ENCODE measurements at regions not wholly inside any gene's neighbourhood (a gene's known extent, or its start where the extent isn't known, plus 50 kb on each side); places are given as distances from the start of the nearest gene placed in this dataset.

DNA sequence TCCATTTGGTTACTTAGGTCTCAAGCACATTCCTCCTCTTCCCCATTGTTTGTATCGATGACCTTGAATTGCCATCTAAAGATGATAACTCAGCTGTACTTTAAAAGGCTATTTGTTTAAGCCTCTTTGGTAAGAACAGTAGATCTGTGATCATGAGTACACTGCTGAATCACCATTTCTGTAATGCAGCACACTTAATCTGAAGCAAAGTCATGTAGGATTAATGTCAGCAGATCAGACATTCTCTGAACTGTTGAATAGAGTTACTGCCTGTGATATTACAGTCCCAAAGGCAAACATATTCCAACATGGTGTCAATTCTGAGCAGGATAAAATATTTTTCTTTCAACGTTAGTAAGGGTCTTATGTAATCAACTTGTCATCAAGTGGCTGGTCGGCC lies 631.6 kb downstream of the TECRL start:
- H3K9me3 ChIP-seq (replicated peaks; ENCODE audit: insufficient read depth, low read length), result no peaks in the 10 kb centered on the region
- H3K4me1 ChIP-seq (ENCODE audit: low read length), result no peaks in the 10 kb centered on the region
- H3K9ac ChIP-seq (ENCODE audit: low read length), result no peak overlapping the region
- no peak overlapping the region for H3K4me3 ChIP-seq (ENCODE audit: low read length)
- no peaks in the 10 kb centered on the region for H4K20me1 ChIP-seq (ENCODE audit: insufficient read depth, low read length)
- no peak overlapping the region for H2AFZ ChIP-seq (ENCODE audit: low read length)
- no peak overlapping the region for H3K27ac ChIP-seq (ENCODE audit: low read length)
- no peaks in the 10 kb centered on the region for H3K36me3 ChIP-seq (replicated peaks; ENCODE audit: insufficient read depth, low read length)
- no peak for DNase-seq
- no peaks in the 10 kb centered on the region for H3K79me2 ChIP-seq (ENCODE audit: low read length)
- no peak overlapping the region for H3K4me2 ChIP-seq (ENCODE audit: low read depth, low read length)
- H3K27me3 ChIP-seq (replicated peaks; ENCODE audit: insufficient read depth, low read length), result no peaks in the 10 kb centered on the region
- H3F3A ChIP-seq (ENCODE audit: insufficient read depth, low read length), result no peaks in the 10 kb centered on the region
- TF ChIP-seq, protein P1, sequence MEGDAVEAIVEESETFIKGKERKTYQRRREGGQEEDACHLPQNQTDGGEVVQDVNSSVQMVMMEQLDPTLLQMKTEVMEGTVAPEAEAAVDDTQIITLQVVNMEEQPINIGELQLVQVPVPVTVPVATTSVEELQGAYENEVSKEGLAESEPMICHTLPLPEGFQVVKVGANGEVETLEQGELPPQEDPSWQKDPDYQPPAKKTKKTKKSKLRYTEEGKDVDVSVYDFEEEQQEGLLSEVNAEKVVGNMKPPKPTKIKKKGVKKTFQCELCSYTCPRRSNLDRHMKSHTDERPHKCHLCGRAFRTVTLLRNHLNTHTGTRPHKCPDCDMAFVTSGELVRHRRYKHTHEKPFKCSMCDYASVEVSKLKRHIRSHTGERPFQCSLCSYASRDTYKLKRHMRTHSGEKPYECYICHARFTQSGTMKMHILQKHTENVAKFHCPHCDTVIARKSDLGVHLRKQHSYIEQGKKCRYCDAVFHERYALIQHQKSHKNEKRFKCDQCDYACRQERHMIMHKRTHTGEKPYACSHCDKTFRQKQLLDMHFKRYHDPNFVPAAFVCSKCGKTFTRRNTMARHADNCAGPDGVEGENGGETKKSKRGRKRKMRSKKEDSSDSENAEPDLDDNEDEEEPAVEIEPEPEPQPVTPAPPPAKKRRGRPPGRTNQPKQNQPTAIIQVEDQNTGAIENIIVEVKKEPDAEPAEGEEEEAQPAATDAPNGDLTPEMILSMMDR (IDR thresholded peaks at IDR 0.05; ENCODE audit: low read length), result no peak
- TF ChIP-seq EZH2 (optimal IDR thresholded peaks at IDR 0.05; ENCODE audit: low read depth, low read length) (no peak), EZH2phosphoT487 (IDR thresholded peaks at IDR 0.05; ENCODE audit: low read length) (no peak)
- H3K9me2 ChIP-seq (replicated peaks; ENCODE audit: insufficient read depth, low read length), result no peaks in the 10 kb centered on the region; the same call in 1 of the 2 replicates

DNA sequence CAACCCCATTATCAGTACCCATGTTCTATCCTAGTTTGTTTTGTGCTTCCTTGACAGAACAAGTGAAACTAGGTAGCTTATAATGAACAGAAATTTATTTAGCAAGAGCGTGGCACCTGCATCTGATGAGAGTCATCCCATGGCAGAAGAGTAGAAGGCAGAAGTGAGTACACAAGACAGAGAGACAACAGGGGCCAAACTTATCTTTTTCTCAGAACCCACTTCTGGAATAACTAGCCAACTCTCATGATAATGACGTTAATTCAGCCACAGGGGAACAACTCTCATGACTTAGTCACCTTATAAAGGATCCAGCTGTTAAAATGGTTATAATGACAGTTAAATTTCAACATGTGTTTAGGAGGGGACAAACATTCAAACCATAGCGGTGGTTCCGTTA lies 644.9 kb downstream of the TECRL start:
- no peaks in the 10 kb centered on the region for H3K4me1 ChIP-seq (ENCODE audit: low read length)
- H3K4me3 ChIP-seq (ENCODE audit: low read length), result no peak overlapping the region
- no peak overlapping the region for H3K27ac ChIP-seq (ENCODE audit: low read length)
- H3K9me2 ChIP-seq (replicated peaks; ENCODE audit: insufficient read depth, low read length), result no peaks in the 10 kb centered on the region
- no peaks in the 10 kb centered on the region for H3K27me3 ChIP-seq (replicated peaks; ENCODE audit: insufficient read depth, low read length)
- no peak overlapping the region for H3K4me2 ChIP-seq (ENCODE audit: low read depth, low read length)
- no peak overlapping the region for H2AFZ ChIP-seq (ENCODE audit: low read length)
- no peaks in the 10 kb centered on the region for H4K20me1 ChIP-seq (ENCODE audit: insufficient read depth, low read length)
- no peak for TF ChIP-seq EZH2phosphoT487 (IDR thresholded peaks at IDR 0.05; ENCODE audit: low read length)
- TF ChIP-seq, protein P1 (IDR thresholded peaks at IDR 0.05; ENCODE audit: low read length), result no peak
- H3K9me3 ChIP-seq (replicated peaks; ENCODE audit: insufficient read depth, low read length), result no peaks in the 10 kb centered on the region
- H3K79me2 ChIP-seq (ENCODE audit: low read length), result no peaks in the 10 kb centered on the region
- no peaks in the 10 kb centered on the region for H3F3A ChIP-seq (ENCODE audit: insufficient read depth, low read length)
- H3K9ac ChIP-seq (ENCODE audit: low read length), result no peak overlapping the region
- H3K36me3 ChIP-seq (replicated peaks; ENCODE audit: insufficient read depth, low read length), result no peaks in the 10 kb centered on the region
- DNase-seq, result no peak

DNA sequence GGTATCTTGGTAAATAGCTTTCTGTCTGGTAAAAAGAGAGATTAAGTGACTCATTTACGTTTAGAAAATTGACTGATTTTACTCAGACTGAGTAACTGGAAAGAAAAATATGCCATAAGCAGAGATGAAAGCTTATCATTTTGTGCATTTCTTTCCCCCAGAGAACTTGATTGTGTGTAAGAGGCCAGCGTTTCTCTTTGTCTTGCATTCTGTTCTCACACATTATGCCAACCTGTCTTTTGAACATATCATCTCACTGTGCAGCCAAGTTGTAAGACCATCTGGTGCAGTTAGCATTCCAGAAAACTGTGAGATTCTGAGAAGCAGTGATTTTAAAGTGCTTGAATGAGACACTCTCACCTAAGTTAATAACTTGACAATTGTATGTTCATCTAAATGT lies 651.3 kb downstream of the TECRL start:
- H4K20me1 ChIP-seq (ENCODE audit: insufficient read depth, low read length), result no peaks in the 10 kb centered on the region
- H3K79me2 ChIP-seq (ENCODE audit: low read length), result no peaks in the 10 kb centered on the region
- DNase-seq, result no peak
- no peaks in the 10 kb centered on the region for H3K9me3 ChIP-seq (replicated peaks; ENCODE audit: insufficient read depth, low read length)
- no peak overlapping the region for H3K4me2 ChIP-seq (ENCODE audit: low read depth, low read length)
- H3K27ac ChIP-seq (ENCODE audit: low read length), result no peak overlapping the region
- H3K9ac ChIP-seq (ENCODE audit: low read length), result no peak overlapping the region
- no peak overlapping the region for H3K4me3 ChIP-seq (ENCODE audit: low read length)
- H3K27me3 ChIP-seq (replicated peaks; ENCODE audit: insufficient read depth, low read length), result no peaks in the 10 kb centered on the region
- no peaks in the 10 kb centered on the region for H3K9me2 ChIP-seq (replicated peaks; ENCODE audit: insufficient read depth, low read length)
- H2AFZ ChIP-seq (ENCODE audit: low read length), result no peak overlapping the region
- no peaks in the 10 kb centered on the region for H3F3A ChIP-seq (ENCODE audit: insufficient read depth, low read length)
- TF ChIP-seq EZH2 (optimal IDR thresholded peaks at IDR 0.05; ENCODE audit: low read depth, low read length) (no peak), EZH2phosphoT487 (IDR thresholded peaks at IDR 0.05; ENCODE audit: low read length) (no peak)
- TF ChIP-seq, protein P1 (IDR thresholded peaks at IDR 0.05; ENCODE audit: low read length), result no peak
- no peaks in the 10 kb centered on the region for H3K4me1 ChIP-seq (ENCODE audit: low read length)
- no peaks in the 10 kb centered on the region for H3K36me3 ChIP-seq (replicated peaks; ENCODE audit: insufficient read depth, low read length)
